HCEC 1CT (cell line): ENCODE measurements at regions not wholly inside any gene's neighbourhood (a gene's known extent, or its start where the extent isn't known, plus 50 kb on each side); places are given as distances from the start of the nearest gene placed in this dataset.

Experiments
- DNase-seq: peaks from one replicate; pipeline ENCODE4 v3.0.0-alpha.2; 2017

DNA sequence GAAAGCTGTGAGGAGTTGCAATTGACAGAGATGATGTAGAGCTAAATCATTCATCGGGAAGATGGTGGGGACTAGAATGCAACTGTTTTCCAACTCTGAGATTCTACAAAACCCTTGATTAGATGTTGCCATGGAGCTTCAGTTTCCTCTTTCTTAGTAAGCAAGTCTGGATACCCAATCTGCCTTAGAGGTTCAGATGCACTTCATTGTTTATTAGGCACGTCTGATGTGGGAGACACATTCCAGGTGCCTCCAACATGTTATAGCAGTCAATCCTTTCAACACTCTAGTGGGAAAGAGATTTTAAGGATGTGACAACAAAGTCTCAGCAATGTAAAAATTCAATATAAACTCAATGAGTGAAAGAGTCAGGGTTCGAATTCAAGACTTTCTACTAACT lies 291.3 kb upstream of the PHYHIPL start:
- DNase-seq: no peak

DNA sequence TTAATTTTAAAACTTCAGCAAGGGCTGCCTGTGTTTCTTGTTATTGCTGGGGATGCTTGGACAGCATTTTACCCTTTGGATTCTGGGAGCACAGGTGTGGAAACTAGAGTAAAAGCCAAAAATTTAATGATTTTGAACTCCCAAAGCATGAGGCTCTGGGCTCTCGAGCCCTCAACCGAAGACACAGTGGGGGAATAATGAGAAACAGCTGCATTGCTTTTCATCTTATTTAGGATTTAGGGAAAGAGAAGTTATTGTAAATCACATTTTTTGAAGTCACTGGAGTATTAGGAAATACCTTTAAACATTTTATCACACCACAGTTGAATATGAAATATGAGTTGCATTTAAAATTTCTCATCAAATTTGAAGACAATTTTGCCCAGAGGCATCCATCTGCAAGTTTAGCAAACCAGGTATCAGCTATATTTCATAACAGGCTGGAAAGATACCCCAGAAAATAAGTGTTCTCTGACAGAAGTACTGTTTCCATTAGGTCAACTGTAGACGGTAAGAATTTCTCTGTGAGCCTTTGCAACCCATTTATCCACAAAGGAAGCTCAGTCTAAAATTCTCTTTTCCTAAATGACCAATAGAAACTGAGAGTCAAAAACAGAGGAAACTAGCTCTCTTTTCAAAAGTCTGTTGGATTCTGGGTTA lies 290.6 kb upstream of the PHYHIPL start:
- no peak for DNase-seq

DNA sequence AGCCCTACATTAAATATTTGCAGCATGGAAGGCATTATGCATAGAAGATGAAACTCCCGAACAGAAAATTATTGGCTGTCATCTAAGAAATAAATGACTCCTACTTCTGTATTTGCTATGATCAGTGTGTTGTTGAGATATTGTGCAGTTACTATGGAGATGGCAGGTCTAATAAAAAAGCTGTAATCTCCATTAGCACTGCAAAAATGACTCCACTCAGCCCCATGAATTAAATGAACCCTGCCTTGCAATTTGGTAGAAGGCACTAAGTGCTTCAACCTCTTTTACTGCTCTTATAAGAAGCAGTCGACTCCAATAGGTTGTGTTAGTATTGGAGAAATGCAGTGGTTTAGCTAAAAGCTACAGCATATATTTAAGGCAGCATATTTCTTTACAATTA lies 290.0 kb upstream of the PHYHIPL start:
- no peak for DNase-seq

DNA sequence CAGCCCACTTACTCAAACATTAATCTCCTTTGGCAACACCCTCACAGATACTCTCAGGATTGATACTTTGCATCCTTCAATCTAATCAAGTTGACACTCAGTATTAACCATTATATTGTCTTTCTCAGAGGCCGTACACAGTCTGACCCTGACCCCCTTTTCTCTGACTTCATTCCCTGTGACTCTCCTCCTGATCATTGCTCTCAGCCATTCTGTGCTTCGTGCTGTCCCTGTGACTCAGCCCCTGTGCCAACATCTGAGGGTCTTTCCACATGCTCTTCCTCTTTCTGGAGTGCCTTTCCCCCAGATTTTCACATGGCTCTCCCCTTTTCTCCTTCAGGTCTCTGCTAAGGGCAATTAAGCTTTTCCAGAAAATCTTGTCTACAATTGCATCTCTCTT lies 289.0 kb upstream of the PHYHIPL start:
- DNase-seq: peak; percentile 24

DNA sequence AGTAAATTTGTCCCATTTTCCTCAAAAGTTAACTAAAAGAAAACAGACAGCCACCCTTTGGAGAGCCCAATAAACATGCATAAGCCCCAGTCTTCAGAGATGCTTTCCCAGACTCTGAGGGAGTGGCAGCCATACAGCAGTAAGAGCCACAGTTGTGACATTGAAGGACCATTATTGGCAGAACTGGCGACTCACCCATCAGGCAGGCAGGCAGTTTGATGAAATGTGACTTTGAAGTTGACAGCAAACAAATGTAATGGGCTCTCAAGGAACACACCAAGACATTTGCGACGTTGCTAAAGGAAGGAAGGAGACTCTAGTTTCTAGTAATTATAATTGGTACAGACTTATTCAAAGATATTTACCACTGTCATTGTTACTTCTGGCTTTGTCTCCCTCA lies 287.5 kb upstream of the PHYHIPL start:
- DNase-seq: no peak

- no peak for DNase-seq
These were observed 284.4 kb upstream of the PHYHIPL start for GRCh38 chr10:58892031-58892531.

DNA sequence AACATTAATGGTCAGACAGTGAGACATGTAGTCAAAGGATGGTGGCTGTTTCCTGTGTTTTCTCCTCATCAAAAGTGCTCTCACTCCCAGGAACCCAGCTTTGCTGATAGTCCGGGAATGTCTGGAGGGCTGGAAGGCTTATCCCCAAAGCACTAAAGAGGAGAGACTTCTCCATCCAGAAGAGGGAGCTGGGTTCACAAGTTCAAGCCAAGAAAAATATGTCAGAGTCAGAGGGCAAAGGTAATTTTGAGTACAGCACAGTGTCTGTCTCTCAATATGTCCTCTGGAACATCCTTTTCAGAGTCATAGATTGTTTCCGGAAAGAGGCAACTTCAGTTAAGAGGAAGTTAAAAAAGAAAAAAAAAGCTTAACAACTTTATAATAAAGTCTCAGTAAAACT lies 281.5 kb upstream of the PHYHIPL start:
- DNase-seq: peak; percentile 4

DNA sequence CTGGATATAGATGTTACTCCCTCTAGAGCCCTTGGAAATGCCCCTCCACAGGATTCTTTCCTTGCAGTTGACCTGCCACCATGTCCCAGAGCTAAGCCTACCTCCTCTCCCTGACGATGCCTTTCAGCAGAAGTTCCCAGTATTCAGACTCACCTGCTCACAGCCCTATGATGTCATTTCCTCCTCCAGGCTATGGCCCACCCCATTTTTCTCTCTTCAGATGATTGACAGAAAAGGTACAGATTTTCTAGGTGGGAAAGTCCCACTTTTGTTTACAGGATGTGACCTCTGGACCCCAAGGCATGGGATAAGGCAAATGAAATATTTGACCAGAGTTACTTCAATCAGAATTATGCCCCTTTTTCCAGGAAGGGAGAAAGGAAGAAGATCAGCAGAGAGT lies 280.2 kb upstream of the PHYHIPL start:
- no peak for DNase-seq

GRCh38 chr10:58897236-58897635 lies 279.2 kb upstream of the PHYHIPL start:
- no peak for DNase-seq

GRCh38 chr10:58897708-58898107 lies 278.7 kb upstream of the PHYHIPL start:
- no peak for DNase-seq

GRCh38 chr10:58898854-58899573 lies 277.4 kb upstream of the PHYHIPL start:
- DNase-seq: no peak

DNA sequence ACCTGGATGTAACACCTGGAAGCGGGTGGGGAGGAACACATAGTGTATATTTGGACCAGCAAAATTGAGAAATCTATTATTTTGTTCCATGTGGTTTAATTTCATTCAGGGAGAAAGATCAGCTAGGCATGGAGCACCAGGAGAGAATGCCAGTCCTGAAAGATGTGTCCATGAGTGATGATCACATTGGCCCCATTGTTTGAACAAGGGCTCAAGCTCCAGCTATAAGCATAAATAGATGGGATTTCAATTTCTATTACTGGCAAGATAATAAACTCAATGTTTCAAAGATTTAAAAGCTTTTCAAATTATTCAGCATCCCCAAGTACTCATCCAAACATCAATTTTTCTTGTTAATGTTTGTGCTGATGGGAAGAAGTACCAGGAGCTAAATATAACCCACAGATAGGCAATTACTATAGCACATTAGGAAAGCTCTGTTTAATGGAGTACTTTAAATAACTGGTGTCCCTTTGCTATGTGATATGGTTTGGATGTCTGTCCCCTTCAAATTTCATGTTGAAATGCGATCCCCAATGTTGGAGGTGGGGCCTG lies 275.3 kb upstream of the PHYHIPL start:
- no peak for DNase-seq

GRCh38 chr10:58903071-58903470 lies 273.4 kb upstream of the PHYHIPL start:
- no peak for DNase-seq

GRCh38 chr10:58909881-58910280 lies 266.6 kb upstream of the PHYHIPL start:
- DNase-seq: peak; percentile 34

- DNase-seq: no peak
These were observed 262.7 kb upstream of the PHYHIPL start for GRCh38 chr10:58913717-58914116.

- no peak for DNase-seq
These were observed 257.6 kb upstream of the PHYHIPL start for GRCh38 chr10:58918887-58919286.

DNA sequence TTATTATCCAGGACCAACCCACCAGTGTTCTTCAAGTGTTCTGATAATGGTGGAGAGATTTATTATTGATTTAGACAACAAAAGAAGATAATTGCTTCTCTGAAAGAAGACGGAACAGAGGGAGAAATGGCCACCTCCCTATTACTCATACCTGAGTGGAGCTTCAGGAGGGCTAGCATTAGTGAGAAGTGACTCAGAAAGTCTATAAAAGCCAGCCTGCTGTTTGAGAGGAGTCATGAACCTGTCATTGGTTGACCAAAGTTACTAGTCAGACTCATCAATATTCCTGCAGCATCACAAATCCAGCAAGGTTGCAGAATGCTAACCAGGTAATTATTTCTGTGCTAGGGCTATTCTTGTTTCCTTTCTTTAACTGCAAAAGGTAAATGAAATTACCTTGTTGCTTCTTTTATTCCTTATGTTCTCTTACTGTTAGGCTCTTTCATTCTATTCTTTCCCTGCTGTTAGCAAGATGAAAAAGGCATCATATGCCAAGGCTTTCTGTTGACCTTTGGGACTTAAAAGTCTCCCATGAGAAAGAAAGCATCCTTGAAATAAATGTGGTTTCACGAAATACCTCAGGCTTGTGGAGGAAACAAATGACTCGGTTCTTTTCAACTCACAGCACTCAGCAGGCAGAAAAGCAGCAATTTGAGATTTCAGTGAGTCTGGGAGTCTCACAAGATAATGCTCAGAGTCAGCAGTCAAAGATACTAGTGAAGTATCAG lies 256.4 kb upstream of the PHYHIPL start:
- DNase-seq: peak; percentile 82

- peak; percentile 58 for DNase-seq
These were observed 255.8 kb upstream of the PHYHIPL start for GRCh38 chr10:58920655-58921003.

GRCh38 chr10:58921421-58921855 lies 255.0 kb upstream of the PHYHIPL start:
- DNase-seq: no peak

GRCh38 chr10:58925381-58925780 lies 251.1 kb upstream of the PHYHIPL start:
- DNase-seq: no peak

GRCh38 chr10:58930500-58930899 lies 245.9 kb upstream of the PHYHIPL start:
- DNase-seq: peak; percentile 15

GRCh38 chr10:58932126-58932525 lies 244.3 kb upstream of the PHYHIPL start:
- no peak for DNase-seq

DNA sequence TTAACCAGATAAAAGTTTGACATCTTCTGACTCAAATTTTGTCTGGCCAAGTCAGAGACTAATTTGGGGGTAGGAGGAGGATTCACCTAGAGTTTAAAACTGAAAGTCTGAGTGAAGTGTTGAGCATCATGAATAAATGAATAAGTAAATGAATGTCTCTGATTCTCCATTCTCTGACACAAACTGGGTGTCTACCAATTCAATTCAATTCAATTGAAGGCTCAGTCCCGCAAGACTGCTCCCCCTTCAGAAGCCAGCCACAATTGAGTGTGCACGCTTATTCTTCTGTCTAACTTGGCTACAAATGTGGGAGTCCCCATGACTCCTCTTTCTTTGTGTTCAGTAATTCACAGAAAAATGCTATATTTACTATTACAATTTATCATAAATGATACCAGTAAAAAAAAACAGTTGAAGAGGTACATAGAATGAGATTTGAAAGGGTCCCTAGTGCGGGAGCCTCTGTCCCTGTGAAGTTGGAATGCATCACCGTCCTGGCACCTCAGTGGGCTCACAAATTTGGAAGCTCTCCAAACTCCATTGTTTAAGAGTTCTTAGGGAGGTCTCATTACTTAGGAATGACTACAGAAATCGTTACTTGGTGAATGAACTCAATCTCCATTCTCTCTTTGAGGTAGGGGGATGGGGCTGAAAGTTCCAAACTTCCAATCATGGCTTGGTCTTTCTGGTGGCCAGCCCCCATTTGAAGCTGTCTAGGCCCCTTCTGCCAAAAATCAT lies 243.7 kb upstream of the PHYHIPL start:
- DNase-seq: peak; percentile 30
